ENCODE measurements at regions not wholly inside any gene's neighbourhood (a gene's known extent, or its start where the extent isn't known, plus 50 kb on each side); places are given as distances from the start of the nearest gene placed in this dataset.

- TF ChIP-seq, protein P1, sequence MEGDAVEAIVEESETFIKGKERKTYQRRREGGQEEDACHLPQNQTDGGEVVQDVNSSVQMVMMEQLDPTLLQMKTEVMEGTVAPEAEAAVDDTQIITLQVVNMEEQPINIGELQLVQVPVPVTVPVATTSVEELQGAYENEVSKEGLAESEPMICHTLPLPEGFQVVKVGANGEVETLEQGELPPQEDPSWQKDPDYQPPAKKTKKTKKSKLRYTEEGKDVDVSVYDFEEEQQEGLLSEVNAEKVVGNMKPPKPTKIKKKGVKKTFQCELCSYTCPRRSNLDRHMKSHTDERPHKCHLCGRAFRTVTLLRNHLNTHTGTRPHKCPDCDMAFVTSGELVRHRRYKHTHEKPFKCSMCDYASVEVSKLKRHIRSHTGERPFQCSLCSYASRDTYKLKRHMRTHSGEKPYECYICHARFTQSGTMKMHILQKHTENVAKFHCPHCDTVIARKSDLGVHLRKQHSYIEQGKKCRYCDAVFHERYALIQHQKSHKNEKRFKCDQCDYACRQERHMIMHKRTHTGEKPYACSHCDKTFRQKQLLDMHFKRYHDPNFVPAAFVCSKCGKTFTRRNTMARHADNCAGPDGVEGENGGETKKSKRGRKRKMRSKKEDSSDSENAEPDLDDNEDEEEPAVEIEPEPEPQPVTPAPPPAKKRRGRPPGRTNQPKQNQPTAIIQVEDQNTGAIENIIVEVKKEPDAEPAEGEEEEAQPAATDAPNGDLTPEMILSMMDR (IDR thresholded peaks at IDR 0.05) = no peak
- TF ChIP-seq POLR2AphosphoS5 (IDR thresholded peaks at IDR 0.05) = no peak
These were observed 52.9 kb upstream of the MIER3 start for GRCh38 chr5:57004800-57005199.
